Endothelial cell (in vitro differentiated cells): ENCODE measurements at regions not wholly inside any gene's neighbourhood (a gene's known extent, or its start where the extent isn't known, plus 50 kb on each side); places are given as distances from the start of the nearest gene placed in this dataset.

Experiments
- DNase-seq: peaks from one replicate; pipeline ENCODE4 v3.0.0; 2021; ENCODE audit warnings: low spot score
- H3K27ac Mint-ChIP-seq: one replicate; pipeline ENCODE4 v1.8.0; 2021; ENCODE audit warnings: mixed read lengths, inconsistent platforms; ENCODE audit not compliant: unreplicated experiment
- H3K27me3 Mint-ChIP-seq: one replicate; pipeline ENCODE4 v1.8.0; 2021; ENCODE audit warnings: mild to moderate bottlenecking, moderate library complexity, mixed read lengths, inconsistent platforms; ENCODE audit not compliant: unreplicated experiment
- H3K36me3 Mint-ChIP-seq: one replicate; pipeline ENCODE4 v1.8.0; 2021; ENCODE audit warnings: mild to moderate bottlenecking, low read depth, mixed read lengths, inconsistent platforms; ENCODE audit not compliant: unreplicated experiment
- H3K4me1 Mint-ChIP-seq: one replicate; pipeline ENCODE4 v1.8.0; 2021; ENCODE audit warnings: mild to moderate bottlenecking, mixed read lengths, inconsistent platforms; ENCODE audit not compliant: unreplicated experiment
- H3K4me3 Mint-ChIP-seq: one replicate; pipeline ENCODE4 v1.8.0; 2021; ENCODE audit warnings: mild to moderate bottlenecking, mixed read lengths, inconsistent platforms; ENCODE audit not compliant: unreplicated experiment
- H3K9me3 Mint-ChIP-seq: one replicate; pipeline ENCODE4 v1.8.0; 2021; ENCODE audit warnings: mixed read lengths, inconsistent platforms; ENCODE audit not compliant: unreplicated experiment
- CTCF ChIP-seq: fragments of 200-600 bp; sonication (generic); IDR thresholded peaks from one replicate; pipeline ENCODE4 v1.5.0; 2021; ENCODE audit warnings: antibody characterized with exemption; ENCODE audit not compliant: unreplicated experiment

GRCh38 chr3:194206320-194206719, 70.4 kb downstream of the HES1 start:
- no peaks in the 10 kb centered on the region for H3K9me3 Mint-ChIP-seq
- no peaks in the 10 kb centered on the region for H3K36me3 Mint-ChIP-seq
- H3K27ac Mint-ChIP-seq: no peak overlapping the region
- peaks cover 9% of the 10 kb centered on the region for H3K27me3 Mint-ChIP-seq
- peaks cover 34% of the 10 kb centered on the region for H3K4me1 Mint-ChIP-seq
- no peak overlapping the region for H3K4me3 Mint-ChIP-seq
- no peak for DNase-seq
- TF ChIP-seq CTCF: no peak

- Mint-ChIP-seq H3K4me3 (no peak overlapping the region), H3K4me1 (peaks cover 40% of the 10 kb centered on the region), H3K36me3 (no peaks in the 10 kb centered on the region), H3K27me3 (peaks cover 4% of the 10 kb centered on the region), H3K9me3 (no peaks in the 10 kb centered on the region), H3K27ac (no peak overlapping the region)
- DNase-seq: no peak
- no peak for TF ChIP-seq CTCF
Measured at GRCh38 chr3:194208709-194209108, 72.8 kb downstream of the HES1 start.

- H3K4me1 Mint-ChIP-seq: peaks cover 17% of the 10 kb centered on the region
- H3K36me3 Mint-ChIP-seq: no peaks in the 10 kb centered on the region
- TF ChIP-seq CTCF: no peak
- H3K27me3 Mint-ChIP-seq: no peaks in the 10 kb centered on the region
- no peak for DNase-seq
- no peak overlapping the region for H3K27ac Mint-ChIP-seq
- H3K4me3 Mint-ChIP-seq: no peak overlapping the region
- H3K9me3 Mint-ChIP-seq: no peaks in the 10 kb centered on the region
Measured at GRCh38 chr3:194212161-194212844, 76.4 kb downstream of the HES1 start.

- H3K4me3 Mint-ChIP-seq: no peak overlapping the region
- no peak for DNase-seq
- no peaks in the 10 kb centered on the region for H3K36me3 Mint-ChIP-seq
- no peaks in the 10 kb centered on the region for H3K9me3 Mint-ChIP-seq
- H3K27ac Mint-ChIP-seq: no peak overlapping the region
- TF ChIP-seq CTCF: no peak
- H3K4me1 Mint-ChIP-seq: peaks cover 17% of the 10 kb centered on the region
- H3K27me3 Mint-ChIP-seq: no peaks in the 10 kb centered on the region
Measured at GRCh38 chr3:194212845-194213331, 76.9 kb downstream of the HES1 start.

- Mint-ChIP-seq H3K9me3 (no peaks in the 10 kb centered on the region), H3K4me1 (peaks cover 17% of the 10 kb centered on the region), H3K36me3 (no peaks in the 10 kb centered on the region), H3K27me3 (peaks cover 3% of the 10 kb centered on the region), H3K4me3 (no peak overlapping the region), H3K27ac (no peak overlapping the region)
- no peak for TF ChIP-seq CTCF
- DNase-seq: no peak
Measured at GRCh38 chr3:194215392-194215791, 79.4 kb downstream of the HES1 start.
